Neural cell (in vitro differentiated cells): ENCODE measurements at regions not wholly inside any gene's neighbourhood (a gene's known extent, or its start where the extent isn't known, plus 50 kb on each side); places are given as distances from the start of the nearest gene placed in this dataset.

ENCODE experiments used
- CTCF ChIP-seq: fragments of 450-650 bp; IDR thresholded peaks from 2 replicates; pipeline ENCODE4 v1.5.1; 2014; ENCODE audit warnings: antibody characterized with exemption, mild to moderate bottlenecking, moderate library complexity; ENCODE audit not compliant: poor library complexity, severe bottlenecking
- MXI1 ChIP-seq: fragments of 450-650 bp; conservative IDR thresholded peaks from 2 replicates; pipeline ENCODE4 v1.6.1; 2014; ENCODE audit warnings: antibody characterized with exemption, mild to moderate bottlenecking; ENCODE audit not compliant: poor library complexity, severe bottlenecking
- POLR2AphosphoS5 ChIP-seq: IDR thresholded peaks from 2 replicates; pipeline ENCODE4 v1.6.1; 2012
- RAD21 ChIP-seq: fragments of 450-650 bp; conservative IDR thresholded peaks from 2 replicates; pipeline ENCODE4 v1.6.1; 2014; ENCODE audit warnings: antibody characterized with exemption, mild to moderate bottlenecking, moderate library complexity
- TAF1 ChIP-seq: IDR thresholded peaks from 2 replicates; pipeline ENCODE4 v1.6.1; 2012; ENCODE audit warnings: low read depth

GRCh38 chr7:41879403-41879802 is 176.5 kb upstream of the INHBA start:
- TF ChIP-seq CTCF (no peak), TAF1 (no peak), MXI1 (no peak), RAD21 (no peak), POLR2AphosphoS5 (no peak)
